HepG2 (cell line): ENCODE measurements at regions not wholly inside any gene's neighbourhood (a gene's known extent, or its start where the extent isn't known, plus 50 kb on each side); places are given as distances from the start of the nearest gene placed in this dataset.

Experiments
- ATAC-seq: fragments of 200-7000 bp; cut with Tn5 transposase; 3 replicates; pipeline ENCODE4 v1.9.1; 2020; ENCODE audit warnings: mild to moderate bottlenecking, moderate library complexity
- BruUV-seq: library from RNA; stranded (reverse); fragments of 400-500 nt; replicated peaks from 2 replicates; lab custom pipeline; 2021; lab: Mats Ljungman, UMichigan
- CTCF ChIA-PET: fragments of 300-600 bp; formaldehyde crosslinking; extraction: SDS; loops from one replicate; lab custom pipeline; 2021; ENCODE audit warnings: low total read pairs, inconsistent platforms, low intra/inter-chr PET ratio; lab: Yijun Ruan, JAX
- POLR2A ChIA-PET: fragments of 350-600 bp; sonication (Branson Sonifier 250); formaldehyde crosslinking; loops from one replicate; lab custom pipeline; 2020; ENCODE audit warnings: antibody characterized with exemption, inconsistent platforms; lab: Yijun Ruan, JAX
- DNase-seq: peaks from one replicate; pipeline ENCODE4 v3.0.0-alpha.2; 2015; ENCODE audit warnings: low spot score
- FAIRE-seq: peaks from 3 replicates; lab custom pipeline; 2011; peaks lifted over from hg19 to GRCh38; lab: Jason Lieb, UNC
- H2AFZ ChIP-seq: one replicate; pipeline ENCODE4 v1.6.1; 2011; ENCODE audit warnings: low read length, inconsistent platforms
- H3K27ac ChIP-seq: fragments of 300-600 bp; 3 replicates; pipeline ENCODE4 v1.8.0; 2011; ENCODE audit warnings: mixed run types, mild to moderate bottlenecking, mixed read lengths, low read length, inconsistent platforms; ENCODE audit not compliant: insufficient read depth; ENCODE audit errors: extremely low read length
- H3K27me3 ChIP-seq, 2 experiments: fragments of 200-600 bp in 1 of 2; 2 replicates in 1 of 2; 3 replicates in 1 of 2; pipeline versions ENCODE4 v1.6.0 to v1.8.0; 2011; ENCODE audit warnings: low read length in 2 of 2, mild to moderate bottlenecking in 2 of 2, moderate library complexity in 2 of 2, inconsistent platforms in 1 of 2; ENCODE audit not compliant: insufficient read depth in 2 of 2, control insufficient read depth in 1 of 2
- H3K36me3 ChIP-seq, 2 experiments: fragments of 200-600 bp in 1 of 2; replicated peaks in 1 of 2; 2 replicates in 1 of 2; 3 replicates in 1 of 2; pipeline versions ENCODE4 v1.5.1 to v1.8.0; 2011; ENCODE audit warnings: low read length in 2 of 2, inconsistent platforms in 1 of 2; ENCODE audit not compliant: insufficient read depth in 2 of 2, control insufficient read depth in 1 of 2
- H3K4me1 ChIP-seq: 2 replicates; pipeline ENCODE4 v1.5.1; 2012; ENCODE audit warnings: low read length, inconsistent platforms; ENCODE audit not compliant: insufficient read depth
- H3K4me2 ChIP-seq: 2 replicates; pipeline ENCODE4 v1.6.0; 2011; ENCODE audit warnings: low read depth, low read length, inconsistent platforms
- H3K4me3 ChIP-seq, 3 experiments: fragments of 200-600 bp in 1 of 3; sonication (generic), shearing (Covaris generic) in 1 of 3; replicated peaks in 1 of 3; 2 replicates each; pipeline ENCODE4 v1.5.1; 2011 to 2016; ENCODE audit warnings: low read length in 3 of 3, inconsistent platforms in 2 of 3, low read depth in 2 of 3, mild to moderate bottlenecking in 2 of 3, control low read depth in 1 of 3, mixed read lengths in 1 of 3; ENCODE audit not compliant: insufficient read depth in 1 of 3
- H3K79me2 ChIP-seq: one replicate; pipeline ENCODE4 v1.6.1; 2011; ENCODE audit warnings: low read length, inconsistent platforms; ENCODE audit not compliant: insufficient read depth
- H3K9ac ChIP-seq: 2 replicates; pipeline ENCODE4 v1.6.0; 2011; ENCODE audit warnings: mild to moderate bottlenecking, low read depth, low read length, inconsistent platforms; ENCODE audit not compliant: insufficient read depth
- H3K9me3 ChIP-seq: 2 replicates; pipeline ENCODE4 v1.5.1; 2012; ENCODE audit warnings: mild to moderate bottlenecking, low read length
- H4K20me1 ChIP-seq: 2 replicates; pipeline ENCODE4 v1.6.0; 2011; ENCODE audit warnings: inconsistent platforms, mild to moderate bottlenecking, low read length, moderate library complexity; ENCODE audit not compliant: insufficient read depth
- BRCA1 ChIP-seq: sonication (generic); formaldehyde crosslinking; IDR thresholded peaks from 2 replicates; pipeline ENCODE4 v1.4.0; 2020; ENCODE audit warnings: missing genetic modification reagents
- DR1 ChIP-seq: sonication (generic); formaldehyde crosslinking; IDR thresholded peaks from 2 replicates; pipeline ENCODE4 v1.8.0; 2021; ENCODE audit warnings: mild to moderate bottlenecking, missing genetic modification reagents, inconsistent platforms
- ERF ChIP-seq: IDR thresholded peaks from 2 replicates; pipeline ENCODE4 v1.6.1; 2018; ENCODE audit warnings: missing biosample characterization, missing genetic modification reagents
- FOXA1 ChIP-seq, 2 experiments: fragments of 450-650 bp in 1 of 2; sonication (generic) in 1 of 2; formaldehyde crosslinking in 1 of 2; IDR thresholded peaks; 2 replicates each; pipeline versions ENCODE4 v1.4.0 to v1.6.1; 2016 to 2020; ENCODE audit warnings: missing genetic modification reagents in 1 of 2
- FOXP1 ChIP-seq, 2 experiments: fragments of 450-650 bp in 1 of 2; IDR thresholded peaks; 2 replicates each; pipeline ENCODE4 v1.6.1; 2017 to 2018; ENCODE audit warnings: antibody characterized with exemption in 1 of 2
- GZF1 ChIP-seq: sonication (generic); formaldehyde crosslinking; IDR thresholded peaks from 2 replicates; pipeline ENCODE4 v1.5.1; 2020; ENCODE audit warnings: mild to moderate bottlenecking, missing genetic modification reagents
- MAFF ChIP-seq: IDR thresholded peaks from 2 replicates; pipeline ENCODE4 v1.6.1; 2011; ENCODE audit warnings: low read depth, low read length, improper control_type of control experiment
- MAFK ChIP-seq, 2 experiments: IDR thresholded peaks in 1 of 2; conservative IDR thresholded peaks in 1 of 2; 2 replicates each; pipeline ENCODE4 v1.6.1; 2011; ENCODE audit warnings: improper control_type of control experiment in 2 of 2, low read length in 2 of 2
- SMAD9 ChIP-seq: sonication (generic); formaldehyde crosslinking; IDR thresholded peaks from 2 replicates; pipeline ENCODE4 v1.5.1; 2020; ENCODE audit warnings: mild to moderate bottlenecking, missing genetic modification reagents
- ZNF367 ChIP-seq: sonication (generic); formaldehyde crosslinking; IDR thresholded peaks from 2 replicates; pipeline ENCODE4 v1.4.0; 2020; ENCODE audit warnings: missing genetic modification reagents, borderline replicate concordance
- ZNF564 ChIP-seq: sonication (generic); formaldehyde crosslinking; IDR thresholded peaks from 2 replicates; pipeline ENCODE4 v1.8.1; 2023; ENCODE audit warnings: mild to moderate bottlenecking, missing genetic modification reagents
- WGBS: methylation state at CpG from one replicate; pipeline ENCODE4 v1.1.6; 2017; ENCODE audit warnings: low lambda C conversion rate; 5-methylcytosine and 5-hydroxymethylcytosine counted together
- in situ Hi-C: cut with HindIII; loops from 2 replicates; pipeline ENCODE4 v1.10.0; 2017; ENCODE audit warnings: low pct_unique_long_range_greater_than_20kb; ENCODE audit not compliant: extremely low pct_ligation_motif_present
- intact Hi-C: fragments of 100-400 bp; cut with micrococcal nuclease; formaldehyde crosslinking; loops from one replicate; pipeline ENCODE4 v1.10.0; 2022; ENCODE audit not compliant: unreplicated experiment
- TF ChIP-seq, protein P1 (sequence below), 2 experiments: fragments of 450-650 bp in 1 of 2; sonication (generic) in 1 of 2; formaldehyde crosslinking; IDR thresholded peaks; 2 replicates each; pipeline versions ENCODE4 v1.5.0 to v1.8.0; 2020 to 2022; ENCODE audit warnings: mild to moderate bottlenecking in 1 of 2, missing genetic modification reagents in 1 of 2
- TF ChIP-seq, protein P2 (sequence below), 2 experiments: sonication (generic) in 1 of 2; formaldehyde crosslinking in 1 of 2; IDR thresholded peaks; 2 replicates each; pipeline versions ENCODE4 v1.6.1 to v1.9.0; 2014 to 2022; ENCODE audit warnings: antibody characterized with exemption in 1 of 2, borderline replicate concordance in 1 of 2, inconsistent platforms in 1 of 2, low read depth in 1 of 2, missing genetic modification reagents in 1 of 2

DNA sequence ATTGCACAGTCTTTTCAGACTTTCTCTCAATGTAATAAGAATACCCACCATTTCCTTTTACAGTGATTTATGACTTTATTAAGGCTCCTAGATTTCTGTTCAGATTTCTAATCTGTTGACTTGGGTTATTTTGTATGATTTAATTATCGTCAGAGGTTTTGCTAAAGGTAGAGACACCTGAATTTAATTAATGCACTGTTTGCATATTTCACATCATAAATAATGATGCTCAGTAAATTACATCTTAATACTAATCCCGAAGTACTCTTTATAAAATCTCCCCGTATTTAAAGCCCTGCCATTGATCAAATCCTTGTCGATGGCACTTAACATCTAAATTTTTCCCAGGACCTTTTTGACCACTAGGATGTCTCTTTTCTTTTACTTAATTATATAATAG lies 399.9 kb downstream of the MEIS1 start:
- Histone ChIP-seq H3K27me3 (no peaks in the 10 kb centered on the region), H3K36me3 (no peaks in the 10 kb centered on the region), H3K9ac (no peak overlapping the region), H3K4me3 (no peak overlapping the region), H3K27ac (no peak overlapping the region), H3K4me1 (no peaks in the 10 kb centered on the region), H3K79me2 (no peaks in the 10 kb centered on the region), H2AFZ (no peak overlapping the region), H4K20me1 (no peaks in the 10 kb centered on the region), H3K4me2 (no peak overlapping the region), H3K9me3 (peaks cover 6% of the 10 kb centered on the region; the same call in 1 of the 2 replicates)
- WGBS: 10% methylated on average over 4 of the region's 4 CpGs
- DNase-seq (no peak), ATAC-seq (no peak), FAIRE-seq (no peak)
- ChIA-PET POLR2A (no interaction called here), CTCF (no interaction called here)
- TF ChIP-seq ERF (CRISPR knock-in tag) (no peak), BRCA1 (no peak), DR1 (CRISPR knock-in tag) (no peak), MAFK (conservative IDR thresholded peaks at IDR 0.05 in 1 of 2, IDR thresholded peaks at IDR 0.05 in 1 of 2; ENCODE audit: low read length in 2 of 2) (peak in 1 of 2 experiments; percentile 66; a peak in 2 of 4 replicates), SMAD9 (CRISPR knock-in tag) (no peak), MAFF (peak; percentile 36; the same call in 1 of the 2 replicates)
- no TSS peak for BruUV-seq
- in situ Hi-C loops (no loop called here), intact Hi-C loops (no loop called here)

DNA sequence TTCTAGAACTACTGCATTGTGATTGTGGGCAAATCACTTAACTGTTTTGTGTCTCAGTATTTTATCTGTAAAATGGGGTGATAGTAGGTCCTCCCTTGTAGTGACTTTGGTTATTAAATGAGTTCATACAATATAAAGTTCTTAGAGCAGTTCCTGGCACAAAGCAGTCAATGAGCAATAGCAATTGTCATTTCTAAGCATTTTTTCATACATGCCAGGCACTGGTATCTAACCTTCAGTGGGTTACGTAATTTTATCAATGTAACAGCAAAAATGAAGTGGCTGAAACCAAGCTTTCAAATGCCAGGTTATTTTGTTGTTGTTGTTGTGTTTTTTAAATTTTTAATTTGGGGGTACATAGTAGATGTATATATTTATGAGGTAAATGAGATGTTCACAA lies 401.9 kb downstream of the MEIS1 start:
- Histone ChIP-seq H3K27me3 (no peaks in the 10 kb centered on the region), H3K27ac (no peak overlapping the region), H2AFZ (no peak overlapping the region), H3K9ac (no peak overlapping the region), H3K4me3 (no peak overlapping the region), H3K4me1 (no peaks in the 10 kb centered on the region), H3K36me3 (no peaks in the 10 kb centered on the region), H3K9me3 (peaks cover 6% of the 10 kb centered on the region; the same call in 1 of the 2 replicates), H3K4me2 (no peak overlapping the region), H4K20me1 (no peaks in the 10 kb centered on the region), H3K79me2 (no peaks in the 10 kb centered on the region)
- no peak for ATAC-seq
- intact Hi-C loops (no loop called here), in situ Hi-C loops (no loop called here)
- no TSS peak for BruUV-seq
- no peak for FAIRE-seq
- ChIA-PET POLR2A (no interaction called here), CTCF (no interaction called here)
- WGBS: 0% methylated on average over 1 of the region's 1 CpG
- no peak for DNase-seq
- TF ChIP-seq FOXA1 (IDR thresholded peaks at IDR 0.05) (no peak), FOXA1 (CRISPR knock-in tag; IDR thresholded peaks at IDR 0.05) (no peak), FOXP1 (IDR thresholded peaks at IDR 0.05) (no peak), FOXP1 (CRISPR knock-in tag; IDR thresholded peaks at IDR 0.05) (no peak), ZNF367 (no peak), ZNF564 (CRISPR knock-in tag) (no peak), GZF1 (CRISPR knock-in tag) (no peak)
- TF ChIP-seq, protein P1, sequence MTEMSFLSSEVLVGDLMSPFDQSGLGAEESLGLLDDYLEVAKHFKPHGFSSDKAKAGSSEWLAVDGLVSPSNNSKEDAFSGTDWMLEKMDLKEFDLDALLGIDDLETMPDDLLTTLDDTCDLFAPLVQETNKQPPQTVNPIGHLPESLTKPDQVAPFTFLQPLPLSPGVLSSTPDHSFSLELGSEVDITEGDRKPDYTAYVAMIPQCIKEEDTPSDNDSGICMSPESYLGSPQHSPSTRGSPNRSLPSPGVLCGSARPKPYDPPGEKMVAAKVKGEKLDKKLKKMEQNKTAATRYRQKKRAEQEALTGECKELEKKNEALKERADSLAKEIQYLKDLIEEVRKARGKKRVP (CRISPR knock-in tag; IDR thresholded peaks at IDR 0.05): no peak
- TF ChIP-seq, protein P2, sequence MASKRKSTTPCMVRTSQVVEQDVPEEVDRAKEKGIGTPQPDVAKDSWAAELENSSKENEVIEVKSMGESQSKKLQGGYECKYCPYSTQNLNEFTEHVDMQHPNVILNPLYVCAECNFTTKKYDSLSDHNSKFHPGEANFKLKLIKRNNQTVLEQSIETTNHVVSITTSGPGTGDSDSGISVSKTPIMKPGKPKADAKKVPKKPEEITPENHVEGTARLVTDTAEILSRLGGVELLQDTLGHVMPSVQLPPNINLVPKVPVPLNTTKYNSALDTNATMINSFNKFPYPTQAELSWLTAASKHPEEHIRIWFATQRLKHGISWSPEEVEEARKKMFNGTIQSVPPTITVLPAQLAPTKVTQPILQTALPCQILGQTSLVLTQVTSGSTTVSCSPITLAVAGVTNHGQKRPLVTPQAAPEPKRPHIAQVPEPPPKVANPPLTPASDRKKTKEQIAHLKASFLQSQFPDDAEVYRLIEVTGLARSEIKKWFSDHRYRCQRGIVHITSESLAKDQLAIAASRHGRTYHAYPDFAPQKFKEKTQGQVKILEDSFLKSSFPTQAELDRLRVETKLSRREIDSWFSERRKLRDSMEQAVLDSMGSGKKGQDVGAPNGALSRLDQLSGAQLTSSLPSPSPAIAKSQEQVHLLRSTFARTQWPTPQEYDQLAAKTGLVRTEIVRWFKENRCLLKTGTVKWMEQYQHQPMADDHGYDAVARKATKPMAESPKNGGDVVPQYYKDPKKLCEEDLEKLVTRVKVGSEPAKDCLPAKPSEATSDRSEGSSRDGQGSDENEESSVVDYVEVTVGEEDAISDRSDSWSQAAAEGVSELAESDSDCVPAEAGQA (IDR thresholded peaks at IDR 0.05; ENCODE audit: low read depth): no peak
- TF ChIP-seq, protein P2 (CRISPR knock-in tag; IDR thresholded peaks at IDR 0.05; ENCODE audit: borderline replicate concordance): no peak
